Breast epithelium (tissue), 4 donors: ENCODE measurements at regions not wholly inside any gene's neighbourhood (a gene's known extent, or its start where the extent isn't known, plus 50 kb on each side); places are given as distances from the start of the nearest gene placed in this dataset.

Experiments
- DNase-seq, 2 donors: peaks; one replicate each; pipeline ENCODE4 v3.0.0-alpha.2; 2019; ENCODE audit warnings: low spot score in 2 of 2
- H3K27ac ChIP-seq, 2 donors: fragments of 200-600 bp; sonication (generic) in 1 of 2; one replicate each; pipeline ENCODE4 v1.5.1; 2016 to 2019; ENCODE audit warnings: mild to moderate bottlenecking in 1 of 2
- H3K27me3 ChIP-seq, 2 donors: fragments of 200-600 bp; sonication (generic) in 1 of 2; one replicate each; pipeline versions ENCODE4 v1.5.1 to v1.6.0; 2017 to 2019; ENCODE audit warnings: control low read depth in 1 of 2, mild to moderate bottlenecking in 1 of 2
- H3K36me3 ChIP-seq: fragments of 200-600 bp; one replicate; pipeline ENCODE4 v1.5.1; 2019
- H3K4me1 ChIP-seq, 2 donors: fragments of 200-600 bp; sonication (generic); one replicate each; pipeline ENCODE4 v1.5.1; 2016 to 2019; ENCODE audit warnings: control low read depth in 1 of 2
- H3K4me3 ChIP-seq, 3 donors: fragments of 200-600 bp; sonication (generic); 1 replicate in 2 of 3; 2 replicates in 1 of 3; pipeline ENCODE4 v1.5.1; 2016 to 2019; ENCODE audit warnings: mild to moderate bottlenecking in 3 of 3, moderate library complexity in 2 of 3
- H3K9me3 ChIP-seq, 2 donors: fragments of 200-600 bp; sonication (generic) in 1 of 2; one replicate each; pipeline ENCODE4 v1.5.1; 2016 to 2019; ENCODE audit warnings: control low read depth in 1 of 2
- CTCF ChIP-seq, 3 donors: fragments of 450-650 bp; IDR thresholded peaks; one replicate each; pipeline ENCODE4 v1.5.1; 2016 to 2017; ENCODE audit warnings: antibody characterized with exemption in 3 of 3, mild to moderate bottlenecking in 3 of 3, moderate library complexity in 3 of 3
- POLR2A ChIP-seq: fragments of 450-650 bp; IDR thresholded peaks from one replicate; pipeline ENCODE4 v1.6.1; 2016; ENCODE audit warnings: antibody characterized with exemption, mild to moderate bottlenecking, moderate library complexity
- POLR2AphosphoS5 ChIP-seq, 3 donors: sonication (generic); formaldehyde crosslinking; IDR thresholded peaks; one replicate each; pipeline ENCODE4 v1.6.1; 2017; ENCODE audit warnings: antibody characterized with exemption in 3 of 3
- intact Hi-C: fragments of 100-400 bp; cut with DNase I; formaldehyde crosslinking; loops from one replicate; pipeline ENCODE4 v1.15.1; 2023; ENCODE audit warnings: low total_unique reads

GRCh38 chr15:29440541-29440940 is 170.9 kb upstream of the NSMCE3 start:
- no peak for DNase-seq
- Histone ChIP-seq H3K27me3 (no peaks in the 10 kb centered on the region), H3K4me1 (no peaks in the 10 kb centered on the region), H3K36me3 (no peaks in the 10 kb centered on the region), H3K9me3 (no peaks in the 10 kb centered on the region), H3K27ac (no peak overlapping the region), H3K4me3 (no peak overlapping the region)
- intact Hi-C loops, result no loop called here
- TF ChIP-seq CTCF (IDR thresholded peaks at IDR 0.05), result no peak
- TF ChIP-seq POLR2A, result no peak
- no peak for TF ChIP-seq POLR2AphosphoS5 (IDR thresholded peaks at IDR 0.05)

- Histone ChIP-seq H3K27me3 (no peaks in the 10 kb centered on the region), H3K4me1 (no peaks in the 10 kb centered on the region), H3K4me3 (no peak overlapping the region), H3K36me3 (no peaks in the 10 kb centered on the region), H3K9me3 (no peaks in the 10 kb centered on the region), H3K27ac (peak overlapping the region in 1 of 2 donors; percentile 40)
- intact Hi-C loops, result no loop called here
- no peak for DNase-seq
- TF ChIP-seq CTCF (IDR thresholded peaks at IDR 0.05), result no peak
- TF ChIP-seq POLR2AphosphoS5 (IDR thresholded peaks at IDR 0.05), result peak in 1 of 3 donors; percentile 38
Observed at GRCh38 chr15:29438703-29439055, 169.1 kb upstream of the NSMCE3 start.

- Histone ChIP-seq H3K27ac (peak overlapping the region in 1 of 2 donors; percentile 40), H3K36me3 (no peaks in the 10 kb centered on the region), H3K4me3 (no peak overlapping the region), H3K9me3 (no peaks in the 10 kb centered on the region), H3K27me3 (no peaks in the 10 kb centered on the region), H3K4me1 (no peaks in the 10 kb centered on the region)
- TF ChIP-seq POLR2AphosphoS5 (IDR thresholded peaks at IDR 0.05) (no peak), POLR2A (no peak), CTCF (IDR thresholded peaks at IDR 0.05) (no peak)
- intact Hi-C loops, result no loop called here
- DNase-seq, result no peak
Observed at GRCh38 chr15:29437888-29438702, 168.5 kb upstream of the NSMCE3 start.

- TF ChIP-seq CTCF (IDR thresholded peaks at IDR 0.05) (no peak), POLR2A (no peak), POLR2AphosphoS5 (IDR thresholded peaks at IDR 0.05) (no peak)
- Histone ChIP-seq H3K4me1 (no peaks in the 10 kb centered on the region), H3K27ac (no peak overlapping the region), H3K36me3 (no peaks in the 10 kb centered on the region), H3K27me3 (no peaks in the 10 kb centered on the region), H3K4me3 (no peak overlapping the region), H3K9me3 (no peaks in the 10 kb centered on the region)
- intact Hi-C loops, result no loop called here
- DNase-seq, result no peak
Observed at GRCh38 chr15:29435811-29436210, 166.2 kb upstream of the NSMCE3 start.

- Histone ChIP-seq H3K4me1 (no peaks in the 10 kb centered on the region), H3K36me3 (no peaks in the 10 kb centered on the region), H3K27me3 (no peaks in the 10 kb centered on the region), H3K27ac (no peak overlapping the region), H3K4me3 (no peak overlapping the region), H3K9me3 (no peaks in the 10 kb centered on the region)
- no peak for DNase-seq
- intact Hi-C loops, result no loop called here
- no peak for TF ChIP-seq CTCF (IDR thresholded peaks at IDR 0.05)
- TF ChIP-seq POLR2AphosphoS5 (IDR thresholded peaks at IDR 0.05), result no peak
- no peak for TF ChIP-seq POLR2A
Observed at GRCh38 chr15:29434280-29434679, 164.7 kb upstream of the NSMCE3 start.
